ENCODE measurements at regions not wholly inside any gene's neighbourhood (a gene's known extent, or its start where the extent isn't known, plus 50 kb on each side); places are given as distances from the start of the nearest gene placed in this dataset.

DNA sequence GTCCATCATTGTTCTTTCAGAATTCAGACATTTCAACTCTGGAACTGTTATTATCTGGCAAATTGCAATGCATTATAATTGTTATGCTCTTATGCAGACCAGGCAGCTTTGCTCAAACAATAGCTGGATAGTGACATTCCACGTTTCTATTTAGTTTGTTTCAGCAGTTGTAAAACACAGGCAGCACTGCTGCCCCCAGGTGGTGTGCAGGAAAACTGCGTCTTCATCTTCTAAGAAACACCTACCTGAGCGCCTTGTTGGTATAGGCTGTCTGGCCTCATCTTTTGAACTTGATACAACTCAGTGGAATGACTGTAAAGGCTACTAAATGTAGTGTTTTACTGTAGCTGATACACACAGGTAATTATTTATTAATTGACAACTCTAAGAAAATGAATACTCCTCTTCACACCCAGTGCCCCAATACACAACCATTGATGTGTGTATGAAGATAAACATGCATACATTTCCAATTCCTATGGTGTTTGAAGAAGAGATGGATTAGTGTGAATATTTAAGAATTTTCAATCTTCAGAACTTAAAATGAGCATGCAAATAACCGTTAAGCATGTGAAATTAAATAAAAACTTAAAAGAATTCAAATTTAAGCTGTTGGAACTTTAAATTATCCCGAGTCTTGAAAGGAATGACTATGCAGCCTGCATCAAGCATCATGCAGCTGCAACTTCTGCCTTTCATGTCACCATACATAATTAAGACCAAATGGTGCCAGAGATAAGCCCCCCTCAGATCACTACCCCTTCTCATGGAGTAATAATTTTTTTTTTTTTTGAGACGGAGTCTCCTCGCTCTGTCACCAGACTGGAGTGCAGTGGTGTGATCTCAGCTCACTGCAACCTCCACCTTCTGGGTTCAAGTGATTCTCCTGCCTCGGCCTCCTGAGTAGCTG is 85.6 kb downstream of the CD8B2 start:
- no peak for DNase-seq

GRCh38 chr2:106573773-106574172 is 86.6 kb downstream of the CD8B2 start:
- DNase-seq, result no peak

DNA sequence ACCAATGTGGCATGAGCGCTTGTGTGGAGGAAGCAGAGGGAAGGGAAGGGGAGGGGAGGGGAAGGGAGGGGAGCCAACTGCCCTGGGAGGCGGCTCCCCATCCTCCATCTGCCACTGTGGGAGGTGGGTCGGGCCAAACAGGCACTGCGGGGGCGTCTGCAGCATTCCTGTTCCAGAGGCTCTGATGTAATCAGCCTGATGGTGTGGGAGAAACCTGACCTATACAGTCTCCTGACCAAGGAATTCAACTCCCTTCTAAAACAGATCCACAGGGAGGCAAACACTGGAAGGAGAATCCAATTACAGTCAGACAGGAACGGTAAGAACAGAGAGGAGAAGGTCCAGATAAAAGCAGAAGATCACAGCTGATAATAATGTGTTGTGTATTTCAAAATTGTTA is 88.8 kb downstream of the CD8B2 start:
- DNase-seq, result no peak

DNA sequence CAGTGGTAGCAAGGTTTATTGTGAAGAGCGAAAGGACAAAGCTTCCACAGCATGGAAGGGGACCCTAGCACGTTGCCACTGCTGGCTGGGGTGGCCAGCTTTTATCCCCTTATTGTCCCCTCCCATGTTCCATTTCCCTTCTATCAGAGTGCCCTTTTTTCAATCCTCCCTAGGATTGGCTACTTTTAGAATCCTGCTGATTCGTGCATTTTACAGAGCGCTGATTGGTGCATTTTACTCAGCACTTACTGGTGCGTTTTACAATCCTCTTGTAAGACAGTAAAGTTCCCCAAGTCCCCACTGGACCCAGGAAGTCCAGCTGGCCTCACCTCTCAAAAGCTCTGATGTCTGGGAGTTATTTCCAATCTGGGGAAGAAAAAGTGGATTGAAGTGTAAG is 90.1 kb downstream of the CD8B2 start:
- no peak for DNase-seq

- DNase-seq, result no peak
Observed at GRCh38 chr2:106579750-106580197, 92.6 kb downstream of the CD8B2 start.

- DNase-seq, result no peak
Observed at GRCh38 chr2:106580241-106580640, 93.1 kb downstream of the CD8B2 start.

DNA sequence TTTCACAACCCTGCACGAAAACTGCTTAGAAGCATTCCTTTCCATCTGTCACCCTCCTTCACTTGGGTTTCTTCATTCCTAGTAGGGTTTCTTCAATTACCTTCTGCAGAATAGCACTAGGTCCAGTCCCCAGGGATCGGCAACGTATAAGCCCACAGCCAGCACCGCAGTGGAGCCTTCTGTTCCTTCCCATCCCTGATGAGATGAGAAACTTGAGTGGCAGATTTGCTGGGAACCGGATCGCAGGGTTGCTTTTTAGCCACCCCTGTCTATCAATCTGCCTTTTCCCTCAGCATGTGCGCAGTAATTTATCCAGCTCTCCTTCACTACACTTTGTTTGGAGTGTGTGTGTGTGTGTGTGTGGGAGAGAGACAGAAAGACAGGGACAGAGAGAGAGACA is 94.2 kb downstream of the CD8B2 start:
- no peak for DNase-seq

- no peak for DNase-seq
Observed at GRCh38 chr2:106581755-106582147, 94.6 kb downstream of the CD8B2 start.

DNA sequence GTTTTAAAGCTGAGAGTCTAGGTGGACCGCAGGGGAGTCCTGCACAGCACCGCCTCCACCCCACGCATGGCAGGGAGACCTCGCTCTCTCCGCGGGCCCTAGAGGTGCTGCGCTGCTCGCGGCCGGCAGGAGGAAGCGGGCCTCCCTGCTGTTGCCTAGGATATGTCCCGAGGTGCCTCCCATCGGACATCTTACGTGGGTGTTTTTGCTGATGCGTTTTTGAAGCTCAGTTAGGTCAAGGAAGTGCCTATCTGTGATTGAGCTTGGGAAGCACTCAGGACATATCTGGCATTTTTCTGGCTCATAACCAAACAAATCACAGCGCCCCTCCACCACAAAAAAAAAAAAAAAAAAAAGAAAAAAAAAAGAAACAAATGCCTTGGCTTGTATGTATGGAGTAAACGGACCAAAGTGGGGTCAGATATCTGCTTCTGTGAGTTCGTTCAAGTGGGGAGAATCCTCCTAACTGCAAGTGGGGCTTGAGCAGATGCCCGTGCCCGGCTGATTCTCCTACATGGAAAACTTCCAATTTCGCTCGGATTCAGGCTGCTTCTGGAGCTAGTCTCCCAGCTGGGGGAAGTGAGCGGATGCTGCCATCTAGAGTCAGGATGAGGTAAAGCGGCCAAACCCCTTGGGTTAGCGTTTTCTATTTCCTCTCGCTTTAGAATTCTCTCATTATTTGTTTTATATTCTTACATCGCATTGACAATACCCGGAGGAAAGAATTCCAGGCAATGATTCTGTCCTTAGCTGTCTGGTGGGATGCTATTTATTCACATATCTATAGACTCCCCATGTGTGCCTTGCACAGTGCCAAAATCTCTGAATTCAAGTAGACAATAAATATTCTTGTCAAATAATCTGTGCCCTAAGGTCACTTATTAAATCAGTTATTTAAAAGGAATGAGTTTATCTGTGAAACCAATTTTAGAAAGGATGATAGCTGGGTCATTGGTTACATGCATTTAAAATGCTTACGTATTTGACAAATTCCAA is 95.3 kb downstream of the CD8B2 start:
- peak; percentile 51 for DNase-seq

GRCh38 chr2:106584304-106584954 is 97.3 kb downstream of the CD8B2 start:
- DNase-seq, result no peak

DNA sequence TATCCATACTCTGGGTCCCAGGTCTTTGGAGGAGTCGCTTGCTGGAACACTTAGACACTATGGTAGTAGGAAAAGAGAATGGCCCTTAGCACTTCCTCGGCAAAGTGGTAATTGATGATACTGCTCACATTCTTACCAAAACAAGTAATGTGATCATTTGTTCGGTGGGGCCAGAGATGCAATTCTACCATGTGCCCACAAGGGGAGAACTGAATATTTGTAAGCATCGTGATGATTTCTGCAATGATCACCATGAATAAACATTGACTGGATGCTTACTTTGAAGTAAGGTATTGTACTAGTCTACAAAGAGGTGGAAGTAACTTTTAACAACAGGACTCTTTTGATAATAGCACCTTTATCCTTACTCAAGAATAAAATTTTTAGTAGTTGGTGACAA is 109.7 kb downstream of the CD8B2 start:
- no peak for DNase-seq

DNA sequence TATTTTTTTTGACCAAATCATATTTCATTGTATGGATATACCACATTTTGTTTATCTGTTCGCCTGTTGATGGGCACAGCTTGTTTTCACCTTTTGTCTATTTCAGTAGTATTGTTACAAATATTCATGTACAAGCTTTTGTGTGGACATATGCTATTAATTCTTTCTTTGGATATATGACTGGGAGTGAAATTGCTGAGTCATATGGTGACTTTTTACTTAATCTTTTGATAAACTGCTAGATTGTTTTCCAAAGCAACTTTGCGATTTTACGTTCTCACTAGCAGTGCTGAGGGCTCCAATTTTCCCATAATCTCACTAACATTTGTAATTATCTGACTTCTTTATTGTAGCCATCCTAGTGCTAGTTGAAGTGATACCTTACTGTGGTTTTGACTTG is 112.4 kb downstream of the CD8B2 start:
- DNase-seq, result no peak

- no peak for DNase-seq
Observed at GRCh38 chr2:106602042-106602441, 114.9 kb downstream of the CD8B2 start.

DNA sequence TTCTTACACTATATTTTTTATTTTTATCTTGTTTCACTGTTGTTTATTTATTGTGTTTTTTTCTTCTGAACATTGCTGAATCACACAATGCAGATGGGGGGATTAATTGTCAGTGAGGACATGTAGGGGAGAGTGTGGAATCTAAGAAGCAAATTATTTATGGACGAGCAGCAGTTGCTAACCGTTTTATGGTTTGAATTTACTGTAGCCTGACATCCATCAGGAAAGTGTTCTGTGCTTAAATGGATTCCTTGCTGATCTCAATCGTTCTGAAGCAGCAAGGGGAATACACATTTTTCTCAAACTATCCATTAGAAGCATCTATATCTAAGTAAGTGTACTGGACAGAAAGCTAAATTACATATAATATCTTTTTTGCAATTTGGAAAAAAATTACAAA is 119.5 kb downstream of the CD8B2 start:
- DNase-seq, result no peak

GRCh38 chr2:106607371-106607770 is 120.2 kb downstream of the CD8B2 start:
- DNase-seq, result no peak

DNA sequence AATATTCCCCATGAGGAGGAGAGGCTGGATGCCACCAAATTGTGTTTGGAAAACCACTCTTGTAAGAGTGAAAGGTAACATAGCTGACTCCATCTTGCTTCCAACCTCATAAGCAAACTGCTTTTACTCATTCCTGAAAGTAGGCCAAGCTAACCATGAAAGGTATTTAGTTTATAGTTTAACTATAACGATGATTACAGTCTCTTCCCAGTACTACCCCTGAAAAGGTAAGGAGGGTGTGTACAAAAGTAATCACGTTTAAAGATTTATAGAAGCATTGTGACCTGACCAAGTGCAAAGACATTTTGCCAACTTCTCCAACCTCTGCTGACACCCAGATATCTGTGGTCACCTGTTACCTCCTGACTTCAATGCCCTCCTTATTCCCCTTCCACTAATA is 122.6 kb downstream of the CD8B2 start:
- no peak for DNase-seq

GRCh38 chr2:106614511-106615291 is 127.5 kb downstream of the CD8B2 start:
- no peak for DNase-seq

- DNase-seq, result no peak
Observed at GRCh38 chr2:106618614-106619013, 131.4 kb downstream of the CD8B2 start.

- no peak for DNase-seq
Observed at GRCh38 chr2:106623456-106623855, 136.3 kb downstream of the CD8B2 start.

- no peak for DNase-seq
Observed at GRCh38 chr2:106624787-106625380, 137.7 kb downstream of the CD8B2 start.

GRCh38 chr2:106628377-106628776 is 141.2 kb downstream of the CD8B2 start:
- no peak for DNase-seq

DNA sequence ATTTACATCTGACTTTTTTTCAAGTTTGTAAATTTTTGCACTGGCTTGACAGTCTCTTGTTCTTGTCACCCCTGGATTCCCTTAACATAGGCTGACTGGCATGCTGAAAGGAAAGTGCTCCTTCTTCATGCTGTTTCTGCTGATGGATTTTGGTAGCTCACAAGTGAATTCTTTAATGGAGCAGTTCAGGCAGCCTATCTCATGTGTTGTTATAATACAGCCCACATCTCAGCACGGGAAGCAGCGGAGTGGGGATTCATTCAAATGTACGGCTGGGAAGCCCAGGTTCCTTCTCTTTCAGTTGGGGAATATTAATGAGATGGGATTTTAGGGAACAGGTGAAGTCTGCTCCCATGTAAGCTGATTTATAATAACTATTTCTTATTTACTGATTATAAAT is 142.8 kb downstream of the CD8B2 start:
- DNase-seq, result no peak
